GM19455 (cell line): ENCODE measurements at regions not wholly inside any gene's neighbourhood (a gene's known extent, or its start where the extent isn't known, plus 50 kb on each side); places are given as distances from the start of the nearest gene placed in this dataset.
"Not testable (repeated sequence)": the region's sequence is repeated elsewhere in the genome, so short reads cannot be mapped to it uniquely, and the experiment has no call there.

ENCODE experiments used
- ATAC-seq: cut with Tn5 transposase; IDR thresholded peaks from one replicate; pipeline ENCODE4 v1.9.1; 2021; ENCODE audit not compliant: unreplicated experiment

- no peak for ATAC-seq
Measured at GRCh38 chr12:63410197-63410596, 258.1 kb downstream of the DPY19L2 start.

GRCh38 chr12:63406781-63407180, 255.8 kb upstream of the AVPR1A start:
- no peak for ATAC-seq

- ATAC-seq: no peak
Measured at GRCh38 chr12:63404611-63405010, 253.6 kb upstream of the AVPR1A start.

- no peak for ATAC-seq
Measured at GRCh38 chr12:63403256-63403655, 252.3 kb upstream of the AVPR1A start.

GRCh38 chr12:63400718-63401117, 249.7 kb upstream of the AVPR1A start:
- no peak for ATAC-seq

GRCh38 chr12:63400318-63400717, 249.3 kb upstream of the AVPR1A start:
- no peak for ATAC-seq

- no peak for ATAC-seq
Measured at GRCh38 chr12:63397807-63398206, 246.8 kb upstream of the AVPR1A start.

GRCh38 chr12:63396135-63396534, 245.1 kb upstream of the AVPR1A start:
- no peak for ATAC-seq

- ATAC-seq: no peak
Measured at GRCh38 chr12:63394983-63395382, 244.0 kb upstream of the AVPR1A start.

GRCh38 chr12:63394349-63394748, 243.3 kb upstream of the AVPR1A start:
- no peak for ATAC-seq

GRCh38 chr12:63389211-63389610, 238.2 kb upstream of the AVPR1A start:
- ATAC-seq: no peak

- no peak for ATAC-seq
Measured at GRCh38 chr12:63387771-63388170, 236.8 kb upstream of the AVPR1A start.

- no peak for ATAC-seq
Measured at GRCh38 chr12:63382930-63383329, 231.9 kb upstream of the AVPR1A start.

- ATAC-seq: no peak
Measured at GRCh38 chr12:63362791-63363190, 211.8 kb upstream of the AVPR1A start.

- ATAC-seq: no peak
Measured at GRCh38 chr12:63362166-63362565, 211.2 kb upstream of the AVPR1A start.

GRCh38 chr12:63354969-63355368, 204.0 kb upstream of the AVPR1A start:
- no peak for ATAC-seq

- no peak for ATAC-seq
Measured at GRCh38 chr12:63353559-63353958, 202.6 kb upstream of the AVPR1A start.

GRCh38 chr12:63351370-63351769, 200.4 kb upstream of the AVPR1A start:
- ATAC-seq: no peak

- no peak for ATAC-seq
Measured at GRCh38 chr12:63348556-63348955, 197.6 kb upstream of the AVPR1A start.

GRCh38 chr12:63337158-63337557, 186.2 kb upstream of the AVPR1A start:
- ATAC-seq: not testable (repeated sequence)

GRCh38 chr12:63326260-63326659, 175.3 kb upstream of the AVPR1A start:
- ATAC-seq: no peak

- ATAC-seq: no peak
Measured at GRCh38 chr12:63325757-63326156, 174.8 kb upstream of the AVPR1A start.

GRCh38 chr12:63323942-63324341, 172.9 kb upstream of the AVPR1A start:
- no peak for ATAC-seq

GRCh38 chr12:63321373-63321772, 170.4 kb upstream of the AVPR1A start:
- no peak for ATAC-seq
